ENCODE measurements at regions not wholly inside any gene's neighbourhood (a gene's known extent, or its start where the extent isn't known, plus 50 kb on each side); places are given as distances from the start of the nearest gene placed in this dataset.

DNA sequence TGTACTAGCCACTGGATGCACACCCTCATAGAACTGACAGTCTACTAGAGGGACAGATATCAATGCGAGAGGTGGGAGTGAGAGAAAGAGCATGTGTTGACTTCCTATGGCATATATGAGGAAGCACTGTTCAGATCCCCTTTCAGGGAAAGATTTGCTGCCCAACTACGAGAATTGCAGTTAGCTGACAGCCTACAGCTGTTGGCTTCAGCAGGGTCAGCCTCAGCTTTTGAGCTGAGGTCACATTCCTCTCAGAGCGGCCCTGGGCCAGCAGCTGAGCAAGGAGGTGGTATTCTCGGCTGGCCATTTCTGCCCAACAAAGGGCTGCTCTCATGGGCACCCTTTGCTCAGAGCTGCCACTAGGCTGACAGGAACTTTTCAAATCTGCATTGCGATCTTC, 580.2 kb downstream of the MID1IP1 start:
- DNase-seq (ENCODE audit: low spot score) (no peak), ATAC-seq (ENCODE audit: low FRiP score) (no peak)
- TF ChIP-seq CTCF (IDR thresholded peaks at IDR 0.05), result no peak

DNA sequence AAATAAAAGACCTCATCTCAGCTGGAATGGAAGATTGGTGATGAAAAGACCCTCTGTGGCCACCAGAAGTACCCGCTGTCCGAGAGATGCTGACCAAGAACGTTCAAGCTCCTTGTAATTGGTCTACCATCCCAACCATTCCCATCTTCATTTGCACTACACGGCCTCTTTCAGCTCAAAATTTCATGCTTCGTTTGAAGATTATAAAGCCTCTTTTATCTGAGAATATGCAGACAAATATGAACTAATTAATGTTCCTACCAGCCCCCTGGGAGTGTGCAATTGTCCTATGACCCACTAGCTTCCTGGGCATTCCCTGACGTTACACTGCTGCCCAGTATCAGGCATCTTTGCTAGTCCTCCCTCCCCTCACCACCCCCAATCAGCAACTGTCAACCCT, 583.7 kb downstream of the MID1IP1 start:
- no peak for TF ChIP-seq CTCF (IDR thresholded peaks at IDR 0.05)
- ATAC-seq (ENCODE audit: low FRiP score) (no peak), DNase-seq (ENCODE audit: low spot score) (no peak)

DNA sequence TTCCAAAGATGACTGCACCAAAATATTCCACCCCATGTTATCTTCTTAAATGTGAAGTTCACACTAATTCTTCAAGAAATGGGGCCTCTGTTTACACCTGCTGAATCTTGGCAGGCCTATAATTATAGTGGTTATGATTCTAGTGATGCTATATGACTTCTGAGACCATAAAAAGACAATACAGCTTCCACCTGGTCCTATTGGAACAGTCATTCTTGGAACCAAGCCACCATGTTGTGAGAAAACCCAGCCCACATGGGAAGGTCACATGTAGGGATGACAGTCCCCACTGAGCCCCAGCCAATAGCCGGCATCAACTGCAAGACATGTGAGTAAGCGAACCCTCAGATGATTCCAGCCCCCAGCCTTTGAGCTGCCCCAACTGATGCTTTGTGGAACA, 587.5 kb downstream of the MID1IP1 start:
- TF ChIP-seq CTCF (IDR thresholded peaks at IDR 0.05), result no peak
- ATAC-seq (ENCODE audit: low FRiP score), result no peak
- no peak for DNase-seq (ENCODE audit: low spot score)

GRCh38 chrX:39396358-39396995, 595.2 kb downstream of the MID1IP1 start:
- TF ChIP-seq CTCF (IDR thresholded peaks at IDR 0.05), result no peak
- no peak for DNase-seq (ENCODE audit: low spot score)
- ATAC-seq (ENCODE audit: low FRiP score), result no peak

GRCh38 chrX:39397561-39398199, 596.4 kb downstream of the MID1IP1 start:
- no peak for TF ChIP-seq CTCF (IDR thresholded peaks at IDR 0.05)
- DNase-seq (ENCODE audit: low spot score), result no peak
- ATAC-seq (ENCODE audit: low FRiP score), result no peak

DNA sequence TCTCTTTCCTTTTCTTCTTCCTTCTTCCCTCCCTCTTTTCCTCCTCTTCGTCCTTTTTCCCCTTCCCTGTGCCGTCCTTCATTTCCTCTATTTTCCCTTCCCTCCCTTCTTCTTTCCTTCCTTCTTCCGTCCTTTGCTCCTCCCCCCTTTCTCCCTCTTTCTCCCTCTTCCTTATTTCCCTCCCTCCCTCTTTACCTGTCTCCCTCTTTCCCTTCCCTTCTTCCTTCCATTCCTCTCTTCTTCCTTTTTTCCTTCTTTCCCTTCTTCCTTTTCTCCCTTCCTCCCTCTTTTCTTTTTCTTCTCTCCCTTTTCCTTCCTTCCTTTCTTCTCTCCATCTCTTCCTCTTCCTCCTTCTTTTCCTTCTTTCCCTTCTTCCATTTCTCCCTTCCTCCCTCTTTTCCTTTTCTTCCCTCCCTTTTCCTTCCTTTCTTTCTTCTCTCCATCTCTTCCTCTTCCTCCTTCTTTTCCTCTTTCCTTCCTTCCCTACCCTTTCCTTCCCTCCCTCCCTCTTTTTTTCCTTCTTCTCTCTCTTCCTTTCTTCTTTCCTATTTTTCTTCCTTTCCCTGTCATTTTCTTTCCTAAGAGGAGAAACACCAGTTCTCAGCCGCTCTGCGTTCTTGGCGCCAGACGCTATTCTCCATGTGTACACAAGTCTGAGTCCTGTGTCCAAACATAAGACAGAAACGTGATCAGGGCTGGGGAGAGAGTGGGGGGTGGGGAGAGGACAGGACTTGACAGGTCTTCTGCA, 597.1 kb downstream of the MID1IP1 start:
- DNase-seq (ENCODE audit: low spot score), result no peak
- no peak for TF ChIP-seq CTCF (IDR thresholded peaks at IDR 0.05)
- ATAC-seq (ENCODE audit: low FRiP score), result no peak

DNA sequence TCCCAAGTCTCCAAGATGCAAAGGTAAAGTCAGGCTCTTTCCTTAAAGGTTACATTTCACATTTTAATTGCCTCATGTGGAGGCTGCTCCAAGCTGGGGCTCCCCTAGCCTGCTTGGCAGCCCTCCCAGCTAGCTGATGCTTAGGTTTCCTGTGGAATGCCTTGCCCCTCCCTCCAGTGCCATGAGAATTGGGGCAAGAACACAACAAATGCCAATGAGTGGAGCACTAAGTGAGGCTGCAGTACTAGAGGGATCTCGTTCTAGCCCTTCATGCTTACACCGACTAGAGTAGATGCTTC, 597.7 kb downstream of the MID1IP1 start:
- ATAC-seq (ENCODE audit: low FRiP score) (no peak), DNase-seq (ENCODE audit: low spot score) (no peak)
- no peak for TF ChIP-seq CTCF (IDR thresholded peaks at IDR 0.05)
